ENCODE measurements at regions not wholly inside any gene's neighbourhood (a gene's known extent, or its start where the extent isn't known, plus 50 kb on each side); places are given as distances from the start of the nearest gene placed in this dataset.

DNA sequence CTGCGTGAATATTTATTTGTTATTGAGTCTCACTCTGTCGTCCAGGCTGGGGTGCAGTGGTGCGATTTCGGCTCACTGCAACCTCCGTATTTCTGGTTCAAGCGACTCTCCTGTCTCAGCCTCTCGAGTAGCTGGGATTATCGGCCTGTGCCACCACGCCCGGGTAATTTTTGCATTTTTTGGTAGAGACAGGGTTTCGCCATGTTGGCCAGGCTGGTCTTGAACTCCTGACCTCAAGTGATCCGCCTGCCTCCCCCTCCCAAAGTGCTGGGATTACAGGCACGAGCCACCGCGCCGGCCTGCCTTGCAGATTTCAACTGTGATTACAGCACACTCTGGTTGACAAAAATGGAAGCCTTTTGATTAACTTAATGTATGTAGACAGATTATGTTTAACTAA lies 730.0 kb upstream of the VSTM2A start:
- TF ChIP-seq, protein P1, sequence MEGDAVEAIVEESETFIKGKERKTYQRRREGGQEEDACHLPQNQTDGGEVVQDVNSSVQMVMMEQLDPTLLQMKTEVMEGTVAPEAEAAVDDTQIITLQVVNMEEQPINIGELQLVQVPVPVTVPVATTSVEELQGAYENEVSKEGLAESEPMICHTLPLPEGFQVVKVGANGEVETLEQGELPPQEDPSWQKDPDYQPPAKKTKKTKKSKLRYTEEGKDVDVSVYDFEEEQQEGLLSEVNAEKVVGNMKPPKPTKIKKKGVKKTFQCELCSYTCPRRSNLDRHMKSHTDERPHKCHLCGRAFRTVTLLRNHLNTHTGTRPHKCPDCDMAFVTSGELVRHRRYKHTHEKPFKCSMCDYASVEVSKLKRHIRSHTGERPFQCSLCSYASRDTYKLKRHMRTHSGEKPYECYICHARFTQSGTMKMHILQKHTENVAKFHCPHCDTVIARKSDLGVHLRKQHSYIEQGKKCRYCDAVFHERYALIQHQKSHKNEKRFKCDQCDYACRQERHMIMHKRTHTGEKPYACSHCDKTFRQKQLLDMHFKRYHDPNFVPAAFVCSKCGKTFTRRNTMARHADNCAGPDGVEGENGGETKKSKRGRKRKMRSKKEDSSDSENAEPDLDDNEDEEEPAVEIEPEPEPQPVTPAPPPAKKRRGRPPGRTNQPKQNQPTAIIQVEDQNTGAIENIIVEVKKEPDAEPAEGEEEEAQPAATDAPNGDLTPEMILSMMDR (conservative IDR thresholded peaks at IDR 0.05) = no peak
- TF ChIP-seq EZH2 (IDR thresholded peaks at IDR 0.05; ENCODE audit: low read depth) = no peak
